Gastroesophageal sphincter (tissue), 4 donors: ENCODE measurements at regions not wholly inside any gene's neighbourhood (a gene's known extent, or its start where the extent isn't known, plus 50 kb on each side); places are given as distances from the start of the nearest gene placed in this dataset.

ENCODE experiments used
- ATAC-seq: fragments of 150-250 bp; one replicate; pipeline ENCODE4 v1.9.1; 2016; ENCODE audit warnings: mild to moderate bottlenecking, moderate library complexity
- H3K27ac ChIP-seq, 4 donors: fragments of 200-600 bp; sonication (generic) in 3 of 4; 1 replicate in 3 of 4; 2 replicates in 1 of 4; pipeline ENCODE4 v1.5.1; 2016 to 2019
- H3K27me3 ChIP-seq: fragments of 200-600 bp; sonication (generic); one replicate; pipeline ENCODE4 v1.5.1; 2019
- H3K36me3 ChIP-seq, 2 donors: fragments of 200-600 bp; sonication (generic); one replicate each; pipeline ENCODE4 v1.5.1; 2019; ENCODE audit warnings: control low read depth in 1 of 2
- H3K4me1 ChIP-seq, 3 donors: fragments of 200-600 bp; sonication (generic); 1 replicate in 2 of 3; 2 replicates in 1 of 3; pipeline ENCODE4 v1.5.1; 2016 to 2019; ENCODE audit warnings: control low read depth in 2 of 3
- H3K4me3 ChIP-seq, 2 donors: fragments of 200-600 bp; sonication (generic); one replicate each; pipeline ENCODE4 v1.5.1; 2019; ENCODE audit warnings: mild to moderate bottlenecking in 1 of 2, moderate library complexity in 1 of 2
- H3K9me3 ChIP-seq, 3 donors: fragments of 200-600 bp; sonication (generic); one replicate each; pipeline ENCODE4 v1.5.1; 2017 to 2019; ENCODE audit warnings: control low read depth in 2 of 3
- EP300 ChIP-seq: sonication (generic); formaldehyde crosslinking; IDR thresholded peaks from one replicate; pipeline ENCODE4 v1.6.1; 2017; ENCODE audit warnings: antibody characterized with exemption, mild to moderate bottlenecking
- POLR2A ChIP-seq, 2 donors: fragments of 450-650 bp; IDR thresholded peaks; one replicate each; pipeline ENCODE4 v1.6.1; 2017; ENCODE audit warnings: antibody characterized with exemption in 2 of 2, mild to moderate bottlenecking in 2 of 2, moderate library complexity in 1 of 2
- POLR2AphosphoS5 ChIP-seq: sonication (generic); formaldehyde crosslinking; IDR thresholded peaks from one replicate; pipeline ENCODE4 v1.6.1; 2017; ENCODE audit warnings: antibody characterized with exemption
- WGBS, 2 donors: methylation state at CpG; one replicate each; pipeline ENCODE4 v1.1.5; 2018; ENCODE audit warnings: low coverage in 1 of 2; 5-methylcytosine and 5-hydroxymethylcytosine counted together
- TF ChIP-seq, protein P1 (sequence below), 4 experiments: fragments of 200-600 bp in 2 of 4; fragments of 450-650 bp in 2 of 4; sonication (generic) in 1 of 4; IDR thresholded peaks; one replicate each; pipeline ENCODE4 v1.5.1; 2017 to 2019; ENCODE audit warnings: antibody characterized with exemption in 4 of 4, mild to moderate bottlenecking in 2 of 4, moderate library complexity in 2 of 4

DNA sequence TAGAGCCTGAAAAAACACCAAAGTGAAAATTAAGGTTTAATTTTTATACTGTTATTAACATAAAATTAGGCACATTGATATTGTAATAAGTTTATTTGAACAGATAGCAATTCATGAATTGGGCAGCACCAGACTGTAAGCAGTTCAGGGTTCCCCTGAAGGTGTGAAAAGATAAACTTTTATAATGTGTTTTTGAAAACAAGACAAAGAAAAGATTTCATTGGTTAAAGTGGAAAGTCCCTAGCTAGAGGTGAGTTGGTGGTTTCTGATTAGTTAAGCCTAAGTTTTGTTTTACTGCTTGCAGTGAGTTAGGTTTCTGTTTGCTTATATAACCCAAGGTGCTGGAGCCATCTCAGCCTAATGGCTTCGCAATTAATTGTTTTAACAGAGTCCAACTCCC is 96.5 kb upstream of the RPS23 start:
- H3K36me3 ChIP-seq: no peaks in the 10 kb centered on the region
- no peaks in the 10 kb centered on the region for H3K27me3 ChIP-seq
- no peak overlapping the region for H3K4me3 ChIP-seq
- 93 to 100% methylated on average over 1 of the region's 1 CpG for WGBS, 2 donors
- no peak for TF ChIP-seq POLR2A (IDR thresholded peaks at IDR 0.05)
- TF ChIP-seq POLR2AphosphoS5: no peak
- TF ChIP-seq, protein P1, sequence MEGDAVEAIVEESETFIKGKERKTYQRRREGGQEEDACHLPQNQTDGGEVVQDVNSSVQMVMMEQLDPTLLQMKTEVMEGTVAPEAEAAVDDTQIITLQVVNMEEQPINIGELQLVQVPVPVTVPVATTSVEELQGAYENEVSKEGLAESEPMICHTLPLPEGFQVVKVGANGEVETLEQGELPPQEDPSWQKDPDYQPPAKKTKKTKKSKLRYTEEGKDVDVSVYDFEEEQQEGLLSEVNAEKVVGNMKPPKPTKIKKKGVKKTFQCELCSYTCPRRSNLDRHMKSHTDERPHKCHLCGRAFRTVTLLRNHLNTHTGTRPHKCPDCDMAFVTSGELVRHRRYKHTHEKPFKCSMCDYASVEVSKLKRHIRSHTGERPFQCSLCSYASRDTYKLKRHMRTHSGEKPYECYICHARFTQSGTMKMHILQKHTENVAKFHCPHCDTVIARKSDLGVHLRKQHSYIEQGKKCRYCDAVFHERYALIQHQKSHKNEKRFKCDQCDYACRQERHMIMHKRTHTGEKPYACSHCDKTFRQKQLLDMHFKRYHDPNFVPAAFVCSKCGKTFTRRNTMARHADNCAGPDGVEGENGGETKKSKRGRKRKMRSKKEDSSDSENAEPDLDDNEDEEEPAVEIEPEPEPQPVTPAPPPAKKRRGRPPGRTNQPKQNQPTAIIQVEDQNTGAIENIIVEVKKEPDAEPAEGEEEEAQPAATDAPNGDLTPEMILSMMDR (IDR thresholded peaks at IDR 0.05): no peak
- no peak for ATAC-seq
- no peaks in the 10 kb centered on the region for H3K4me1 ChIP-seq
- H3K9me3 ChIP-seq: no peaks in the 10 kb centered on the region
- H3K27ac ChIP-seq: no peak overlapping the region

DNA sequence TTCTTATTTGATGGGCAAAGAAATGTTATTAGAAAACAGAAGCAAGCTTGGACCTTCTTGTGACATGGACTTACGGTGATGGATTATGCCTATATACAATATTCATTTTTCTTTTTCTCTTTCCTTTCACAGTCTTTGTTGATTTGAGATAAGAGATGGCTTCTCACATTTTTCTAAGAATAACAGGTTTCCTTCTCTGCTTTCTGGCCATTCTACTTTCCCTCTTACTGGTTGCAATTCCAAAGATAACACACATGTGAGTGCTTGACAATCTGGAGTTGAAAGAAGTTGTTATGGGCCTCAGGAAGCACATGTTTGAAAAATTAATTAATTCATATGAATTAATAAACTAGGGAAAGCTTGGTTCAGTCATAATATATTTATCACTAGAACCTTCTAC is 89.8 kb upstream of the RPS23 start:
- WGBS, 2 donors: 91 to 95% methylated on average over 1 of the region's 1 CpG
- H3K4me3 ChIP-seq: no peak overlapping the region
- ATAC-seq: no peak
- no peaks in the 10 kb centered on the region for H3K27me3 ChIP-seq
- no peaks in the 10 kb centered on the region for H3K4me1 ChIP-seq
- no peaks in the 10 kb centered on the region for H3K9me3 ChIP-seq
- TF ChIP-seq POLR2AphosphoS5 (no peak), EP300 (no peak), POLR2A (IDR thresholded peaks at IDR 0.05) (no peak)
- TF ChIP-seq, protein P1 (IDR thresholded peaks at IDR 0.05): no peak
- no peaks in the 10 kb centered on the region for H3K36me3 ChIP-seq
- H3K27ac ChIP-seq: no peak overlapping the region

DNA sequence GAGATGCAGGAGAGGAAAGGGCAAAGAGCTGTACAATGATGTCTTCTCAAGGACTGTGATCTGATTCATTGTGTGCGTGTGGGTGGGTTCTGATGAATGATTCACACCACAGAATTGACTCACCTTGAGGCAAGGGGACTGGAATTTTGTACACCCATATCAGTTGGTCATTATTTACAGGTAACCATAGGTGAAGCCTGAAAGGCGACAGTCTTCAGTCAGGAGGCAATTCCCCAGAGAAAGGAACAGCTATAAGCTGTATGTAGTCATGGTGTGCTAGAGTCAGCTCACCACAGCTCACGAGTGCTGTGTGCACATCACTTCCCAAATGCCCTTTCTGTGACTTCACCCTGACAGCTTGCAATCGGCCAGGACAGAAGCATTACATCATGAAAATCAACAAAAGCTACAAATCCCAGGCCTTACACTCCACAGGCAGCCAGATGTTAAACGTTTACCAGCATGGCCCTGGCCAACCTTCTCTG is 87.6 kb upstream of the RPS23 start:
- H3K36me3 ChIP-seq: no peaks in the 10 kb centered on the region
- H3K9me3 ChIP-seq: no peaks in the 10 kb centered on the region
- TF ChIP-seq, protein P1 (IDR thresholded peaks at IDR 0.05): no peak
- no peak for TF ChIP-seq EP300
- no peak for TF ChIP-seq POLR2AphosphoS5
- TF ChIP-seq POLR2A (IDR thresholded peaks at IDR 0.05): no peak
- WGBS, 2 donors: 63 to 66% methylated on average over 3 of the region's 5 CpGs
- H3K4me1 ChIP-seq: no peaks in the 10 kb centered on the region
- ATAC-seq: no peak
- no peak overlapping the region for H3K4me3 ChIP-seq
- no peaks in the 10 kb centered on the region for H3K27me3 ChIP-seq
- no peak overlapping the region for H3K27ac ChIP-seq

DNA sequence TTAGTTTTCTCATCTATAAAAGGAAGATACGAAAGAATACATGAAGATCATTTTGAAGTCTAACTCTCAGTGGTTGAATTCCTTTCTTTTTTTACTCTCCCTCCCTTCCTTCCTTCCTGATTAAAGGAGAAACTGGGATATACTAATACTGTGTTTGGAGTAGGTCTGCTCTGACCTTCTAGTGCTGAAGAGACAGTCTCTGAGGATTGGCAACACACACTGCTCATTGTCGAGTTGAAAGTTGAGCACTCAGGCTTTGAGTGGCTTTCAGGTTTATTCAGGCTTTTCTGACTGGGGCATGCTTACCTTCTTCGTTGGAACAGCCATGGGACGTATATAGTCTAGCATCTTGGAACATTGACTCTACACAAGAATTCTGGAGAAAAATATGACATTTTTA is 86.9 kb upstream of the RPS23 start:
- no peak for ATAC-seq
- H3K27me3 ChIP-seq: no peaks in the 10 kb centered on the region
- H3K27ac ChIP-seq: no peak overlapping the region
- no peaks in the 10 kb centered on the region for H3K36me3 ChIP-seq
- 82 to 98% methylated on average over 4 of the region's 4 CpGs for WGBS, 2 donors
- H3K4me1 ChIP-seq: no peaks in the 10 kb centered on the region
- H3K4me3 ChIP-seq: no peak overlapping the region
- H3K9me3 ChIP-seq: no peaks in the 10 kb centered on the region
- no peak for TF ChIP-seq POLR2AphosphoS5
- TF ChIP-seq, protein P1 (IDR thresholded peaks at IDR 0.05): no peak
- no peak for TF ChIP-seq POLR2A (IDR thresholded peaks at IDR 0.05)
- TF ChIP-seq EP300: no peak

DNA sequence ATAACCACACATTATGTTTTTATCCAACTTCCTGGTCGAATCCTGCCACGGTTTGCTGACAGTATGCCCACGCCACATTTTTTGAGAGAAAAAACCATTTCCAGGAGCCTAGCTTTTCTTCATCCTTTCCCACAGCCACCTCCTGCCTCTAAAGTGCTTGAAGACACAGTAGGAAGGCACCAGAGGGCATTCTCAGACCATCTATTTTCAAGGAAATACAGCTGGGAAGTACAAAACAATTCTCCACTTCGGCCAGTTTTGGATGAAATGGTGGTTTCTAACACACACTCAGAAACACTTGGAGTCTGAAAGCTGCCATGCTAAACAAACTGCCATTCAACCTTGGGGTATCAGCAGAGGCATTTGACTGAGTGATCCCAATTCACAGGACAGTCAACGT is 86.3 kb upstream of the RPS23 start:
- no peak overlapping the region for H3K4me3 ChIP-seq
- no peaks in the 10 kb centered on the region for H3K36me3 ChIP-seq
- no peak overlapping the region for H3K27ac ChIP-seq
- no peaks in the 10 kb centered on the region for H3K4me1 ChIP-seq
- WGBS, 2 donors: 48 to 54% methylated on average over 5 of the region's 5 CpGs
- H3K27me3 ChIP-seq: no peaks in the 10 kb centered on the region
- TF ChIP-seq, protein P1 (IDR thresholded peaks at IDR 0.05): peak in 3 of 4 experiments; percentile 19 to 40 (median 26)
- no peak for TF ChIP-seq EP300
- H3K9me3 ChIP-seq: no peaks in the 10 kb centered on the region
- no peak for ATAC-seq
